ENCODE measurements at regions not wholly inside any gene's neighbourhood (a gene's known extent, or its start where the extent isn't known, plus 50 kb on each side); places are given as distances from the start of the nearest gene placed in this dataset.
"Not testable (repeated sequence)": the region's sequence is repeated elsewhere in the genome, so short reads cannot be mapped to it uniquely, and the experiment has no call there.

DNA sequence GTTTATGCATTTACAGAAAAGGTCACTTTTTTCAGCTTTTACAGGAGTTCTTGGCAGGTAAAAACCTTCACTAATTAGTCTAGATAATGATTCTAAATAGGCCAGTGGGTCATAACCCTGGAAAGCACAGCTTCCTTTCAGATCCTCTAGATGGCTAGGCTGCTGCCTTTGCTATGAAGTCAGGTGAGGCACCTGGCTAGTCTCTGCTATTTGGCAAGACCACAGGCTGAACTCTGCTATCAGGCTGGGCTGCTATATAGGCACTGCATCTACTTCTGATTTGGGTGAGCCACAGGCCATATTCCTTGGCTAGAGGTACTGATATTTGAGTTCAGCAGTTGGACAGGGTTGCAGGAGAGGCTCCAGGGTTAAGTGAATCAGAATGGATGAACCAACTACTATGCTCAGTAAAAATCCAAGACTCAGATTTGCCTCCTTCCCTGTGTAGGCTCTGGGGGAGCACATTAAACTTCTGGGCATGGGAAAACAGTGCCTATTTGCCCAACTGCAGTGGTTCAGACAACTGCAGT lies 665.7 kb upstream of the TBL1XR1 start:
- Mint-ChIP-seq H3K4me1 (ENCODE audit: insufficient read depth, unreplicated experiment) (no peaks in the 10 kb centered on the region), H3K27ac (ENCODE audit: low read depth, unreplicated experiment) (no peak overlapping the region), H3K36me3 (ENCODE audit: insufficient read depth, unreplicated experiment) (peaks cover 15% of the 10 kb centered on the region), H3K27me3 (ENCODE audit: insufficient read depth, unreplicated experiment) (no peaks in the 10 kb centered on the region), H3K4me3 (ENCODE audit: unreplicated experiment) (no peak overlapping the region), H3K9me3 (ENCODE audit: unreplicated experiment) (peaks cover 37% of the 10 kb centered on the region)
- ChIA-PET POLR2A (interaction anchor here (0.7 to 1.8 kb wide), 2 partner anchors 9 to 25 kb away, joined by 4 read pairs; no protein-coding TSS in a partner anchor), CTCF (interaction anchor here (0.6 kb wide), 1 partner anchor 73 kb away, joined by 6 read pairs; no protein-coding TSS in a partner anchor)
- BruUV-seq (replicated peaks) = no TSS peak
- intact Hi-C loops (cut with micrococcal nuclease) = no loop called here
- no peak for DNase-seq (ENCODE audit: unreplicated experiment)
- TF ChIP-seq, protein P1, sequence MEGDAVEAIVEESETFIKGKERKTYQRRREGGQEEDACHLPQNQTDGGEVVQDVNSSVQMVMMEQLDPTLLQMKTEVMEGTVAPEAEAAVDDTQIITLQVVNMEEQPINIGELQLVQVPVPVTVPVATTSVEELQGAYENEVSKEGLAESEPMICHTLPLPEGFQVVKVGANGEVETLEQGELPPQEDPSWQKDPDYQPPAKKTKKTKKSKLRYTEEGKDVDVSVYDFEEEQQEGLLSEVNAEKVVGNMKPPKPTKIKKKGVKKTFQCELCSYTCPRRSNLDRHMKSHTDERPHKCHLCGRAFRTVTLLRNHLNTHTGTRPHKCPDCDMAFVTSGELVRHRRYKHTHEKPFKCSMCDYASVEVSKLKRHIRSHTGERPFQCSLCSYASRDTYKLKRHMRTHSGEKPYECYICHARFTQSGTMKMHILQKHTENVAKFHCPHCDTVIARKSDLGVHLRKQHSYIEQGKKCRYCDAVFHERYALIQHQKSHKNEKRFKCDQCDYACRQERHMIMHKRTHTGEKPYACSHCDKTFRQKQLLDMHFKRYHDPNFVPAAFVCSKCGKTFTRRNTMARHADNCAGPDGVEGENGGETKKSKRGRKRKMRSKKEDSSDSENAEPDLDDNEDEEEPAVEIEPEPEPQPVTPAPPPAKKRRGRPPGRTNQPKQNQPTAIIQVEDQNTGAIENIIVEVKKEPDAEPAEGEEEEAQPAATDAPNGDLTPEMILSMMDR (IDR thresholded peaks at IDR 0.05; ENCODE audit: unreplicated experiment) = no peak

DNA sequence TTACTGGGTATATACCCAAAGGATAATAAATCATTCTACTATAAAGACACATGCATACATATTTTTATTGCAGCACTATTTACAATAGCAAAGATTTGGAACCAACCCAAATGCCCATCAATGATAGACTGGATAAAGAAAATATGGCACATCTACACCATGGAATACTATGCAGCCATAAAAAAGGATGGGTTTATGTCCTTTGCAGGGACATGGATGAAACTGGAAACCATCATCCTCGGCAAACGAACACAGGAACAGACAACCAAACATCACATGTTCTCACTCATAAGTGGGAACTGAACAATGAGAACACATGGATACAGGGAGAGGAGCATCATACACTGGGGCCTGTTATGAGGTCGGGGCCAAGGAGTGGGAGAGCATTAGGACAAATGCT lies 665.0 kb upstream of the KCNMB2 start:
- H3K27ac Mint-ChIP-seq (ENCODE audit: low read depth, unreplicated experiment); DNase-seq (ENCODE audit: unreplicated experiment); H3K36me3 Mint-ChIP-seq (ENCODE audit: insufficient read depth, unreplicated experiment); H3K27me3 Mint-ChIP-seq (ENCODE audit: insufficient read depth, unreplicated experiment); intact Hi-C loops (cut with micrococcal nuclease); BruUV-seq (replicated peaks); H3K4me3 Mint-ChIP-seq (ENCODE audit: unreplicated experiment); H3K4me1 Mint-ChIP-seq (ENCODE audit: insufficient read depth, unreplicated experiment); CTCF ChIA-PET: not testable (repeated sequence)
- POLR2A ChIA-PET = interaction anchor here (0.7 kb wide), 1 partner anchor 43 kb away, joined by 3 read pairs; no protein-coding TSS in a partner anchor
- peaks cover 31% of the 10 kb centered on the region for H3K9me3 Mint-ChIP-seq (ENCODE audit: unreplicated experiment)

DNA sequence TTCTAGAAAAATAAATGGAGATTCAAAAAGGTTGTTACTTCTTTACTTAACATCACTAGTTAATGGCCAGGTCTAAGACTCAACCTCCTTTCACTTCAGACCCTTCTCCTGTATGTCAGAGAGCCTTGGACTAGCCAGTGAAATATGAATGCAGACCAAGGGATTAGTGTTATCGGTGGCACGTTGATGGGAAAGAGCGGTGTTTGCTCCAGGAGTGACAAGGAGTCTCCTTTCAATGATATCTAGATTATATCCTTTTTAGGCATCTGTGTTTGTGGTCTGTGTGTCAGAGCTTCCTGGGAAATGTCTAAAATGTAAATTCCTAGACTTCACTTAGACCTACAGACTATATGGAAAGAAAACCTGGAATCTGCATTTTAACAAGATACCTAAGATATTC lies 658.0 kb upstream of the KCNMB2 start:
- CTCF ChIA-PET = no interaction called here
- POLR2A ChIA-PET = no interaction called here
- no TSS peak for BruUV-seq (replicated peaks)
- peak overlapping the region; percentile 40 for H3K27ac Mint-ChIP-seq (ENCODE audit: low read depth, unreplicated experiment)
- DNase-seq (ENCODE audit: unreplicated experiment) = no peak
- no peaks in the 10 kb centered on the region for H3K27me3 Mint-ChIP-seq (ENCODE audit: insufficient read depth, unreplicated experiment)
- TF ChIP-seq, protein P1 (IDR thresholded peaks at IDR 0.05; ENCODE audit: unreplicated experiment) = no peak
- no peak overlapping the region for H3K4me3 Mint-ChIP-seq (ENCODE audit: unreplicated experiment)
- no peaks in the 10 kb centered on the region for H3K9me3 Mint-ChIP-seq (ENCODE audit: unreplicated experiment)
- peaks cover 8% of the 10 kb centered on the region for H3K4me1 Mint-ChIP-seq (ENCODE audit: insufficient read depth, unreplicated experiment)
- intact Hi-C loops (cut with micrococcal nuclease) = no loop called here
- H3K36me3 Mint-ChIP-seq (ENCODE audit: insufficient read depth, unreplicated experiment) = peaks cover 5% of the 10 kb centered on the region

DNA sequence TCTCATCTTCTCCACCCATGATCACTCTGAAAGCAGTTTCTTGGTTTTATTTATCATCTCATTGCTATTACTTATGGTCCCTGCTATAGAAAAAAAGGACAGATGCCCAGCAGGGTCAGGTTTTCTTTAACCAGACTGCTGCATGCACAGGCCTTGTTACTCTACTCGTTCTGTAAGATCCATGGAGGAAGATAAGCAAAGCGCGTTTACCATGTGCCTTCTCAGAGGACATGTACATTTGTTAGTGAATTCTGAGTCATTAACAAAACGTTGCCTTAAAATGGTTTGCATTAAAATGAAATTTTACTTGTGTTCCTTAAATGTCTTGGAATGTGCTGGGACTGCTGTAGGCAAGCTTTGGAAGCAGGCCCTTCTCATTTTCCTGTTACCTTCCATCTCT lies 657.3 kb upstream of the KCNMB2 start:
- no TSS peak for BruUV-seq (replicated peaks)
- POLR2A ChIA-PET = no interaction called here
- peak overlapping the region; percentile 40 for H3K27ac Mint-ChIP-seq (ENCODE audit: low read depth, unreplicated experiment)

More for the DNA sequence above, 657.3 kb upstream of the KCNMB2 start:
- TF ChIP-seq, protein P1 (IDR thresholded peaks at IDR 0.05; ENCODE audit: unreplicated experiment) = no peak
- intact Hi-C loops (cut with micrococcal nuclease) = no loop called here
- H3K4me1 Mint-ChIP-seq (ENCODE audit: insufficient read depth, unreplicated experiment) = peaks cover 8% of the 10 kb centered on the region
- no peaks in the 10 kb centered on the region for H3K27me3 Mint-ChIP-seq (ENCODE audit: insufficient read depth, unreplicated experiment)
- no peaks in the 10 kb centered on the region for H3K9me3 Mint-ChIP-seq (ENCODE audit: unreplicated experiment)
- no peak for DNase-seq (ENCODE audit: unreplicated experiment)
- no peak overlapping the region for H3K4me3 Mint-ChIP-seq (ENCODE audit: unreplicated experiment)
- CTCF ChIA-PET = no interaction called here
- H3K36me3 Mint-ChIP-seq (ENCODE audit: insufficient read depth, unreplicated experiment) = peaks cover 6% of the 10 kb centered on the region
